Tibial nerve (tissue), 4 donors: ENCODE measurements at regions not wholly inside any gene's neighbourhood (a gene's known extent, or its start where the extent isn't known, plus 50 kb on each side); places are given as distances from the start of the nearest gene placed in this dataset.

Source experiments
- DNase-seq, 2 donors: peaks; one replicate each; pipeline ENCODE4 v3.0.0-alpha.2; 2019; ENCODE audit warnings: low spot score in 2 of 2
- H3K27ac ChIP-seq, 4 donors: fragments of 200-600 bp; sonication (generic) in 3 of 4; one replicate each; pipeline ENCODE4 v1.5.1; 2017 to 2019; ENCODE audit warnings: mild to moderate bottlenecking in 1 of 4
- H3K27me3 ChIP-seq, 2 donors: fragments of 200-600 bp; sonication (generic) in 1 of 2; one replicate each; pipeline versions ENCODE4 v1.5.1 to v1.6.0; 2017 to 2019
- H3K36me3 ChIP-seq, 3 donors: fragments of 200-600 bp; sonication (generic); one replicate each; pipeline ENCODE4 v1.5.1; 2018 to 2019
- H3K4me1 ChIP-seq, 4 donors: fragments of 200-600 bp; sonication (generic) in 3 of 4; one replicate each; pipeline ENCODE4 v1.5.1; 2017 to 2019
- H3K4me3 ChIP-seq, 4 donors: fragments of 200-600 bp; sonication (generic) in 3 of 4; one replicate each; pipeline ENCODE4 v1.5.1; 2017 to 2019; ENCODE audit warnings: mild to moderate bottlenecking in 1 of 4, moderate library complexity in 1 of 4
- H3K9me3 ChIP-seq, 4 donors: fragments of 200-600 bp; sonication (generic) in 3 of 4; one replicate each; pipeline ENCODE4 v1.5.1; 2017 to 2019
- CTCF ChIP-seq, 5 experiments: fragments of 200-600 bp in 3 of 5; fragments of 450-650 bp in 2 of 5; sonication (generic) in 3 of 5; IDR thresholded peaks; one replicate each; pipeline ENCODE4 v1.5.1; 2016 to 2019; ENCODE audit warnings: antibody characterized with exemption in 5 of 5, mild to moderate bottlenecking in 3 of 5, moderate library complexity in 2 of 5
- EP300 ChIP-seq, 2 donors: sonication (generic); formaldehyde crosslinking; IDR thresholded peaks; one replicate each; pipeline ENCODE4 v1.6.1; 2017; ENCODE audit warnings: antibody characterized with exemption in 2 of 2, mild to moderate bottlenecking in 1 of 2
- POLR2A ChIP-seq, 2 donors: fragments of 450-650 bp; IDR thresholded peaks; one replicate each; pipeline ENCODE4 v1.6.1; 2017; ENCODE audit warnings: antibody characterized with exemption in 2 of 2, mild to moderate bottlenecking in 2 of 2, moderate library complexity in 2 of 2
- WGBS, 2 donors: methylation state at CpG; one replicate each; pipeline ENCODE4 v1.1.5; 2018; 5-methylcytosine and 5-hydroxymethylcytosine counted together

GRCh38 chr4:22091906-22092305 is 143.3 kb upstream of the KCNIP4 start:
- H3K36me3 ChIP-seq = no peaks in the 10 kb centered on the region
- peaks cover 0 to 4% (median 0%) of the 10 kb centered on the region in 4 donors for H3K9me3 ChIP-seq
- no peak for DNase-seq
- no peak overlapping the region for H3K27ac ChIP-seq
- no peak for TF ChIP-seq POLR2A (IDR thresholded peaks at IDR 0.05)
- TF ChIP-seq CTCF (IDR thresholded peaks at IDR 0.05) = no peak
- no peak for TF ChIP-seq EP300 (IDR thresholded peaks at IDR 0.05)
- WGBS, 2 donors = 55 to 60% methylated on average over 4 of the region's 4 CpGs
- no peaks in the 10 kb centered on the region for H3K4me1 ChIP-seq
- no peak overlapping the region for H3K4me3 ChIP-seq
- no peaks in the 10 kb centered on the region for H3K27me3 ChIP-seq

- no peak for DNase-seq
- no peaks in the 10 kb centered on the region for H3K27me3 ChIP-seq
- H3K4me3 ChIP-seq = no peak overlapping the region
- peaks cover 0 to 9% (median 0%) of the 10 kb centered on the region in 4 donors for H3K9me3 ChIP-seq
- H3K36me3 ChIP-seq = no peaks in the 10 kb centered on the region
- H3K4me1 ChIP-seq = no peaks in the 10 kb centered on the region
- no peak for TF ChIP-seq CTCF (IDR thresholded peaks at IDR 0.05)
- TF ChIP-seq EP300 (IDR thresholded peaks at IDR 0.05) = no peak
- TF ChIP-seq POLR2A (IDR thresholded peaks at IDR 0.05) = no peak
- no peak overlapping the region for H3K27ac ChIP-seq
Measured at GRCh38 chr4:22091352-22091717, 142.8 kb upstream of the KCNIP4 start.

GRCh38 chr4:22090661-22091351 is 142.2 kb upstream of the KCNIP4 start:
- H3K4me3 ChIP-seq = no peak overlapping the region
- peaks cover 0 to 15% (median 0%) of the 10 kb centered on the region in 4 donors for H3K9me3 ChIP-seq
- H3K27ac ChIP-seq = no peak overlapping the region
- no peaks in the 10 kb centered on the region for H3K27me3 ChIP-seq
- no peaks in the 10 kb centered on the region for H3K36me3 ChIP-seq
- TF ChIP-seq EP300 (IDR thresholded peaks at IDR 0.05) (no peak), POLR2A (IDR thresholded peaks at IDR 0.05) (no peak), CTCF (IDR thresholded peaks at IDR 0.05) (no peak)
- WGBS, 2 donors = 53 to 56% methylated on average over 6 of the region's 6 CpGs
- no peaks in the 10 kb centered on the region for H3K4me1 ChIP-seq
- no peak for DNase-seq

- no peak for DNase-seq
- Histone ChIP-seq H3K27me3 (no peaks in the 10 kb centered on the region), H3K36me3 (no peaks in the 10 kb centered on the region), H3K9me3 (peaks cover 0 to 12% (median 0%) of the 10 kb centered on the region in 4 donors), H3K4me1 (no peaks in the 10 kb centered on the region), H3K27ac (no peak overlapping the region), H3K4me3 (no peak overlapping the region)
- 88 to 89% methylated on average over 1 of the region's 1 CpG for WGBS, 2 donors
- TF ChIP-seq CTCF (IDR thresholded peaks at IDR 0.05) (no peak), POLR2A (IDR thresholded peaks at IDR 0.05) (no peak), EP300 (IDR thresholded peaks at IDR 0.05) (no peak)
Measured at GRCh38 chr4:22077571-22077970, 129.0 kb upstream of the KCNIP4 start.

GRCh38 chr4:22072726-22073125 is 124.2 kb upstream of the KCNIP4 start:
- Histone ChIP-seq H3K36me3 (no peaks in the 10 kb centered on the region), H3K27ac (no peak overlapping the region), H3K9me3 (peaks cover 0 to 5% (median 0%) of the 10 kb centered on the region in 4 donors), H3K27me3 (no peaks in the 10 kb centered on the region), H3K4me3 (no peak overlapping the region), H3K4me1 (no peaks in the 10 kb centered on the region)
- WGBS, 2 donors = 84 to 91% methylated on average over 3 of the region's 3 CpGs
- TF ChIP-seq POLR2A (IDR thresholded peaks at IDR 0.05) (no peak), EP300 (IDR thresholded peaks at IDR 0.05) (no peak), CTCF (IDR thresholded peaks at IDR 0.05) (no peak)
- no peak for DNase-seq
